Neural cell (in vitro differentiated cells): ENCODE measurements at regions not wholly inside any gene's neighbourhood (a gene's known extent, or its start where the extent isn't known, plus 50 kb on each side); places are given as distances from the start of the nearest gene placed in this dataset.

Experiments used
- H2AFZ ChIP-seq: fragments of 200-600, 300-800 bp; sonication (generic), shearing (Covaris generic); 2 replicates; pipeline ENCODE4 v1.6.0; 2014; ENCODE audit warnings: low read depth, mild to moderate bottlenecking, antibody characterized with exemption, low read length, moderate library complexity
- H3F3A ChIP-seq: fragments of 200-600 bp; shearing (Covaris generic); 2 replicates; pipeline ENCODE4 v1.6.1; 2016; ENCODE audit warnings: mild to moderate bottlenecking, moderate library complexity, mixed read lengths, antibody characterized with exemption, low read length; ENCODE audit not compliant: insufficient read depth, poor library complexity, severe bottlenecking
- H3K27ac ChIP-seq: fragments of 200-600, 300-800 bp; sonication (generic), shearing (Covaris generic); 2 replicates; pipeline ENCODE4 v1.5.1; 2014; ENCODE audit warnings: mild to moderate bottlenecking, low read length, moderate library complexity
- H3K27me3 ChIP-seq: fragments of 300-800, 200-600 bp; sonication (generic), shearing (Covaris generic); 2 replicates; pipeline ENCODE4 v1.6.0; 2014; ENCODE audit warnings: mild to moderate bottlenecking, low read depth, low read length, moderate library complexity; ENCODE audit not compliant: insufficient read depth
- H3K36me3 ChIP-seq: fragments of 300-800, 200-600 bp; sonication (generic), shearing (Covaris generic); 2 replicates; pipeline ENCODE4 v1.5.1; 2014; ENCODE audit warnings: mild to moderate bottlenecking, antibody characterized with exemption, low read length, moderate library complexity; ENCODE audit not compliant: insufficient read depth
- H3K4me2 ChIP-seq: fragments of 300-800, 200-600 bp; sonication (generic), shearing (Covaris generic); 2 replicates; pipeline ENCODE4 v1.6.0; 2014; ENCODE audit warnings: mild to moderate bottlenecking, low read length
- H3K4me3 ChIP-seq: fragments of 300-800, 200-600 bp; sonication (generic), shearing (Covaris generic); 2 replicates; pipeline ENCODE4 v1.5.1; 2014; ENCODE audit warnings: mild to moderate bottlenecking, low read length, moderate library complexity
- H3K79me2 ChIP-seq: fragments of 200-600 bp; shearing (Covaris generic); replicated peaks from 2 replicates; pipeline ENCODE4 v1.6.0; 2014; ENCODE audit warnings: mild to moderate bottlenecking, low read length, moderate library complexity; ENCODE audit not compliant: insufficient read depth
- H3K9ac ChIP-seq: fragments of 300-800, 200-600 bp; sonication (generic), shearing (Covaris generic); 2 replicates; pipeline ENCODE4 v1.6.1; 2016; ENCODE audit warnings: mild to moderate bottlenecking, low read length, mixed read lengths
- H3K9me2 ChIP-seq: fragments of 200-600 bp; shearing (Covaris generic); 2 replicates; pipeline ENCODE4 v1.6.1; 2016; ENCODE audit warnings: mild to moderate bottlenecking, low read length, mixed read lengths; ENCODE audit not compliant: insufficient read depth
- H3K9me3 ChIP-seq: fragments of 200-600, 300-800 bp; sonication (generic), shearing (Covaris generic); 2 replicates; pipeline ENCODE4 v1.6.1; 2016; ENCODE audit warnings: mild to moderate bottlenecking, mixed run types, low read length, moderate library complexity, mixed read lengths
- H4K20me1 ChIP-seq: fragments of 200-600 bp; shearing (Covaris generic); 2 replicates; pipeline ENCODE4 v1.6.1; 2016; ENCODE audit warnings: mild to moderate bottlenecking, mixed run types; ENCODE audit not compliant: insufficient read depth
- CTCF ChIP-seq: fragments of 450-650 bp; IDR thresholded peaks from 2 replicates; pipeline ENCODE4 v1.5.1; 2014; ENCODE audit warnings: antibody characterized with exemption, mild to moderate bottlenecking, moderate library complexity; ENCODE audit not compliant: poor library complexity, severe bottlenecking
- EP300 ChIP-seq: fragments of 450-650 bp; conservative IDR thresholded peaks from 2 replicates; pipeline ENCODE4 v1.6.1; 2014; ENCODE audit warnings: antibody characterized with exemption, mild to moderate bottlenecking, moderate library complexity; ENCODE audit not compliant: poor library complexity, severe bottlenecking
- EZH2 ChIP-seq: fragments of 200-600, 300-800 bp; shearing (Covaris generic), sonication (generic); IDR thresholded peaks from 2 replicates; pipeline ENCODE4 v1.6.1; 2014; ENCODE audit warnings: antibody characterized with exemption, low read length, borderline replicate concordance, mild to moderate bottlenecking; ENCODE audit not compliant: insufficient read depth, poor library complexity, severe bottlenecking
- MXI1 ChIP-seq: fragments of 450-650 bp; conservative IDR thresholded peaks from 2 replicates; pipeline ENCODE4 v1.6.1; 2014; ENCODE audit warnings: antibody characterized with exemption, mild to moderate bottlenecking; ENCODE audit not compliant: poor library complexity, severe bottlenecking
- POLR2AphosphoS5 ChIP-seq: IDR thresholded peaks from 2 replicates; pipeline ENCODE4 v1.6.1; 2012
- RAD21 ChIP-seq: fragments of 450-650 bp; conservative IDR thresholded peaks from 2 replicates; pipeline ENCODE4 v1.6.1; 2014; ENCODE audit warnings: antibody characterized with exemption, mild to moderate bottlenecking, moderate library complexity
- REST ChIP-seq: IDR thresholded peaks from 2 replicates; pipeline ENCODE4 v1.6.1; 2012; ENCODE audit warnings: borderline replicate concordance
- SMC3 ChIP-seq: fragments of 450-650 bp; conservative IDR thresholded peaks from 2 replicates; pipeline ENCODE4 v1.6.1; 2014; ENCODE audit warnings: antibody characterized with exemption, mild to moderate bottlenecking, moderate library complexity; ENCODE audit not compliant: poor library complexity
- TAF1 ChIP-seq: IDR thresholded peaks from 2 replicates; pipeline ENCODE4 v1.6.1; 2012; ENCODE audit warnings: low read depth

- H2AFZ ChIP-seq: no peak overlapping the region
- no peaks in the 10 kb centered on the region for H3F3A ChIP-seq
- H3K9me3 ChIP-seq: peaks cover 6% of the 10 kb centered on the region
- H3K79me2 ChIP-seq: no peaks in the 10 kb centered on the region
- H3K27me3 ChIP-seq: no peaks in the 10 kb centered on the region
- TF ChIP-seq REST (no peak), SMC3 (no peak), RAD21 (no peak), POLR2AphosphoS5 (no peak), TAF1 (no peak), EZH2 (no peak), CTCF (no peak), EP300 (no peak), MXI1 (no peak)
- no peaks in the 10 kb centered on the region for H3K9me2 ChIP-seq
- H3K36me3 ChIP-seq: no peaks in the 10 kb centered on the region
- H3K4me2 ChIP-seq: no peak overlapping the region
- no peak overlapping the region for H3K27ac ChIP-seq
- H3K9ac ChIP-seq: no peak overlapping the region
- no peak overlapping the region for H3K4me3 ChIP-seq
- H4K20me1 ChIP-seq: no peaks in the 10 kb centered on the region
Observed at GRCh38 chr10:78124167-78124566, 90.5 kb downstream of the RPS24 start.

GRCh38 chr10:78129211-78129610 is 95.5 kb downstream of the RPS24 start:
- TF ChIP-seq EP300 (no peak), SMC3 (no peak), EZH2 (no peak), TAF1 (no peak), POLR2AphosphoS5 (no peak), REST (no peak), MXI1 (no peak), CTCF (no peak), RAD21 (no peak)
- H3K79me2 ChIP-seq: no peaks in the 10 kb centered on the region
- H4K20me1 ChIP-seq: no peaks in the 10 kb centered on the region
- H3F3A ChIP-seq: no peaks in the 10 kb centered on the region
- H3K36me3 ChIP-seq: no peaks in the 10 kb centered on the region
- no peaks in the 10 kb centered on the region for H3K27me3 ChIP-seq
- H3K9me2 ChIP-seq: no peaks in the 10 kb centered on the region
- no peak overlapping the region for H3K4me3 ChIP-seq
- no peak overlapping the region for H2AFZ ChIP-seq
- H3K27ac ChIP-seq: no peak overlapping the region
- H3K9ac ChIP-seq: no peak overlapping the region
- H3K4me2 ChIP-seq: no peak overlapping the region
- H3K9me3 ChIP-seq: no peaks in the 10 kb centered on the region
